WERI-Rb-1 (cell line): ENCODE measurements at regions not wholly inside any gene's neighbourhood (a gene's known extent, or its start where the extent isn't known, plus 50 kb on each side); places are given as distances from the start of the nearest gene placed in this dataset.

Source experiments
- DNase-seq: peaks from one replicate; pipeline ENCODE4 v3.0.0-alpha.2; 2020
- H3K27ac ChIP-seq: fragments of 250-450 bp; sonication (Bioruptor Pico); 2 replicates; pipeline ENCODE4 v1.5.1; 2020; ENCODE audit warnings: mild to moderate bottlenecking, moderate library complexity
- H3K27me3 ChIP-seq: fragments of 250-450 bp; sonication (Bioruptor Pico); 2 replicates; pipeline ENCODE4 v1.5.1; 2021; ENCODE audit warnings: mild to moderate bottlenecking, low read depth, moderate library complexity; ENCODE audit not compliant: insufficient read depth, severe bottlenecking
- H3K36me3 ChIP-seq: fragments of 250-450 bp; sonication (Bioruptor Pico); 2 replicates; pipeline ENCODE4 v1.5.1; 2020; ENCODE audit warnings: mild to moderate bottlenecking, moderate library complexity
- H3K4me3 ChIP-seq: 2 replicates; pipeline ENCODE4 v1.5.1; 2011; ENCODE audit warnings: low read depth, mild to moderate bottlenecking, control low read depth, low read length
- H3K9me3 ChIP-seq: fragments of 250-450 bp; sonication (Bioruptor Pico); 2 replicates; pipeline ENCODE4 v1.5.1; 2021; ENCODE audit warnings: mild to moderate bottlenecking, moderate library complexity; ENCODE audit not compliant: severe bottlenecking
- CTCF ChIP-seq: IDR thresholded peaks from 2 replicates; pipeline ENCODE4 v1.5.1; 2011; ENCODE audit warnings: low read depth, mild to moderate bottlenecking, control low read depth, inconsistent platforms, low read length

DNA sequence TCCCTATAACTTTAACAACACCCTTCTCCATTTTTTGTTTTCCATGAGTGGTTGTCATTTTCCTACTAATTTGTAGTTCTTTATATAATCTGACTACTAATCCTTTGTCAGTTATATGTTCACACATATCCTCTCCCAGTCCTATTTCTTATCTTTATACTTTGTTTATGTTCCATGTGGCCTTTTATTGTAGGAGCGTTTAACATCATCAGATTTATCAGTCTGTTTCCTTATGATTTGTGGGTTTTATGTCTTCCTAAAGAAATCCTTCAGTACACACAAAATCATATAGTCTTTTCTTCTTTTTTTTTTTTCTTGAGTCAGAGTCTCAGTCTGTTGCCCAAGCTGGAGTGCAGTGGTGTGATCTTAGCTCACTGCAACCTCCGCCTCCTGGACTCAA lies 204.9 kb upstream of the SPRY1 start:
- H3K27me3 ChIP-seq, result no peaks in the 10 kb centered on the region
- no peak overlapping the region for H3K4me3 ChIP-seq
- DNase-seq, result no peak
- TF ChIP-seq CTCF, result no peak
- no peaks in the 10 kb centered on the region for H3K9me3 ChIP-seq
- H3K36me3 ChIP-seq, result no peaks in the 10 kb centered on the region
- H3K27ac ChIP-seq, result no peak overlapping the region

DNA sequence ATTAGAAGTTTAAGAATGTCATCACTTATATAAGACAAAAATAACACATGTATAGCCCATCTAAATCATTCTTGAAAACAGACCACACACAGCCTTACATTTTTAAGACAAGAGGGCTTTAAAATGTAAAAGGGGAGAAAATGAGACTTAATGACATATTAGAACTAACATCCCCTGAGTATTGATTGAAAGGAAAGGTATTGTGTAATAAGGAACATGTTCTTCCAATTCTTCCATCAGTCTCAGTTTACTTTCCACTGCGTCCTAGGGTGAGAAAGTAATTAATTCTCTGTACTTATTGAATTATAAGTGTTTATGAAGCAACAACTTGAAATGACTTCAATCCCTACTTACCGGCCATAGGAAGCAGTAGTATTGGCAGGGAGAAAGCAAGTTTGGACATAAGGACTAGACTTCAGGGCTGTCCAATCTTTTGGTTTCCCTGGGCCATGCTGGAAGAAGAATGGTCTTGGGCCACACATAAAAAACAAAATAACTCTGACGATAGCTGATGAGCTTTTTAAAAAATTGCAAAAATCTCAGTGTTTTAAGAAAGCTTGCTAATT lies 202.7 kb upstream of the SPRY1 start:
- no peak overlapping the region for H3K4me3 ChIP-seq
- no peak for DNase-seq
- no peak overlapping the region for H3K27ac ChIP-seq
- H3K27me3 ChIP-seq, result no peaks in the 10 kb centered on the region
- TF ChIP-seq CTCF, result no peak
- H3K9me3 ChIP-seq, result no peaks in the 10 kb centered on the region
- H3K36me3 ChIP-seq, result no peaks in the 10 kb centered on the region

GRCh38 chr4:123198706-123199105 lies 197.9 kb upstream of the SPRY1 start:
- no peak overlapping the region for H3K4me3 ChIP-seq
- H3K27me3 ChIP-seq, result no peaks in the 10 kb centered on the region
- TF ChIP-seq CTCF, result no peak
- no peaks in the 10 kb centered on the region for H3K36me3 ChIP-seq
- H3K9me3 ChIP-seq, result no peaks in the 10 kb centered on the region
- DNase-seq, result no peak
- H3K27ac ChIP-seq, result no peak overlapping the region

DNA sequence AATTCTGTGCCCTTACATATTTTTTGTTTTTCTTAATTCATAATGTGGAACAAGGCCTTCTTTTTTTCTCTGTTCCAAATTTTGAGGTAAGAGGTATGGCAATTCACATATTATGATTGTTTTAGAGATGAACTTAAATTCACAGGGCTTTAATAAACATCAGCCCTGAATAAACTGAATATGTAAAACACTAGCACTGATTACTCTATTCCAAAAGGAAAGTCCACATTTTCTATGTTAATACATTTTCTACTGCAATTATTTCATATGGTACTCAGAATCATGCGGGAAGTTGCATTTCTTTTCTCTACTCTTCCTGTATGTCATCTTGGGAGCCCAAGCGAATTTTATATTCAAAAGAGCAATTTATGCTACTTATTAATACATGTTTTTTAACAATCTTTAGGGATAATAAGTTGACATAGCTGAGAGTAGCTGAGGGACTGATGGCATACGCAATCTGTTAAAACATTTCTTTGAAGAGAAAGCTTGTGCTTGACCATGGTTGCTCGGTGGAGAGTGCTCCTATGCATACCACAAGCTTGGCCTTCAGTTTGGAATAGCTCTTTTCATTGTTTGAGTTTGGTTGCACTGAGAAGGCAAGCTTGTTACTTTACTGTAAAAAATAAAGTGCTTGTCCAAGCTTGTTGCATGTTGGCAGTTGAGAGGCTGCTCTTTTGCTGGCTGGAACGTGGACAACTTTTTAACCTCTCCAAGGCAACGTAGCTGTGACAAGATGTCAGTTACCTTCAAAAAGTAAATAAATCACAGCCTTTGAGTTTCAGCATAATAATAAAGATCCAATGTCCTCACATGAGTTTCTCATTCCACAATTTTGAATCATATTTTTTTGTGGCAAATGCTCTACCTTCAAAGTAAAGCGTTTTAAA lies 196.3 kb upstream of the SPRY1 start:
- Histone ChIP-seq H3K27ac (no peak overlapping the region), H3K27me3 (no peaks in the 10 kb centered on the region), H3K9me3 (no peaks in the 10 kb centered on the region), H3K4me3 (no peak overlapping the region), H3K36me3 (no peaks in the 10 kb centered on the region)
- no peak for TF ChIP-seq CTCF
- no peak for DNase-seq

DNA sequence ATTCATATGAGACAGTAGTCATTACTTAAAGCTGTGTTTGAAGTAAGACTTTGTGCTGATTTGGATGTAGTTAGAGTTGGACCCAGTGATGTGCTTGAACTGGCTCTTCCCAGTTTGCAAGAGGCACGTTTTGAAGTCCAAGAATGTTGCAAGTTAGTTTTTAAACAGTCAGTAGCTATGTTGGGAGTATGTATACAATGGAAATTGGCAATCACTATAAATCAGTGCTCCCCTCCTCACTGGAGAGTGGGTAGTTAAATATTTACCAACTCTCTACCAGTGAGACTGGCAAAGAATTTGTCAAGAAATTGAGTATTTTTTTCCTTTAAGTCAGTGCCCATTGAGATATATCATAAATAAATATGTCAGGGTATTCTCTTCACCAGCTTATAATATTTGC lies 191.9 kb upstream of the SPRY1 start:
- DNase-seq, result no peak
- no peaks in the 10 kb centered on the region for H3K36me3 ChIP-seq
- no peaks in the 10 kb centered on the region for H3K9me3 ChIP-seq
- H3K27ac ChIP-seq, result no peak overlapping the region
- no peak for TF ChIP-seq CTCF
- no peak overlapping the region for H3K4me3 ChIP-seq
- H3K27me3 ChIP-seq, result no peaks in the 10 kb centered on the region

DNA sequence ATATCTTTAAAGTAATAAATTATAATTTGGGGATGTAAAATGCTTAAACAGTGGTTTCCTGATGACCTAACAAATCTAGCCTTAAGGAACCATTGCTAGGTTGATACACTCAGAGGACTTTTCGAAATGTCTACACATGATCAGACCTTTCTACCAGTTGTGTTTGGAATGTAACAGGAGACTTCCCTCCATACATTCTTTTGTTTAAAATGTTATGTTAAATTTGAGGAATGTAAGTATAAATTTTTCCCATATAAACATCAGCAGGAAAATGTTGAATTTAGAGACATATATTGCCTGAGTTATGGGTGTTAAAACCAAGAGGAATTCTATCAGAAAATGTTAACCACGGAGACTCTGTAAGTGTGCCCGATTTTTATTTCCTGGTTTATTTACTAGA lies 190.6 kb upstream of the SPRY1 start:
- Histone ChIP-seq H3K4me3 (no peak overlapping the region), H3K27me3 (no peaks in the 10 kb centered on the region), H3K36me3 (no peaks in the 10 kb centered on the region), H3K27ac (no peak overlapping the region), H3K9me3 (no peaks in the 10 kb centered on the region)
- no peak for TF ChIP-seq CTCF
- DNase-seq, result no peak
